ENCODE measurements at regions not wholly inside any gene's neighbourhood (a gene's known extent, or its start where the extent isn't known, plus 50 kb on each side); places are given as distances from the start of the nearest gene placed in this dataset.

GRCh38 chr10:78933828-78934531 lies 134.8 kb upstream of the ZMIZ1 start:
- no peaks in the 10 kb centered on the region for H3K27me3 ChIP-seq (replicated peaks)
- in situ Hi-C loops (cut with HindIII; ENCODE audit: low pct_ligation_motif_present, low sequenced_read_pairs), result no loop called here
- H3K36me3 ChIP-seq (replicated peaks), result no peaks in the 10 kb centered on the region
- no peak overlapping the region for H3K4me3 ChIP-seq (ENCODE audit: low read depth, low read length)
- H3K27ac ChIP-seq, result no peak overlapping the region
- DNase-seq, result no peak
- TF ChIP-seq CTCF (IDR thresholded peaks at IDR 0.05; ENCODE audit: low read depth, low read length, missing control alignments), result no peak

GRCh38 chr10:78934532-78934898 lies 134.3 kb upstream of the ZMIZ1 start:
- Histone ChIP-seq H3K36me3 (replicated peaks) (no peaks in the 10 kb centered on the region), H3K4me3 (ENCODE audit: low read depth, low read length) (no peak overlapping the region), H3K27me3 (replicated peaks) (no peaks in the 10 kb centered on the region), H3K27ac (no peak overlapping the region)
- DNase-seq, result no peak
- no peak for TF ChIP-seq CTCF (IDR thresholded peaks at IDR 0.05; ENCODE audit: low read depth, low read length, missing control alignments)
- in situ Hi-C loops (cut with HindIII; ENCODE audit: low pct_ligation_motif_present, low sequenced_read_pairs), result no loop called here

GRCh38 chr10:78934994-78935602 lies 133.7 kb upstream of the ZMIZ1 start:
- no peak for TF ChIP-seq CTCF (IDR thresholded peaks at IDR 0.05; ENCODE audit: low read depth, low read length, missing control alignments)
- Histone ChIP-seq H3K27me3 (replicated peaks) (no peaks in the 10 kb centered on the region), H3K27ac (no peak overlapping the region), H3K4me3 (ENCODE audit: low read depth, low read length) (no peak overlapping the region), H3K36me3 (replicated peaks) (no peaks in the 10 kb centered on the region)
- DNase-seq, result no peak
- in situ Hi-C loops (cut with HindIII; ENCODE audit: low pct_ligation_motif_present, low sequenced_read_pairs), result no loop called here

- Histone ChIP-seq H3K27ac (no peak overlapping the region), H3K27me3 (replicated peaks) (no peaks in the 10 kb centered on the region), H3K4me3 (ENCODE audit: low read depth, low read length) (no peak overlapping the region), H3K36me3 (replicated peaks) (no peaks in the 10 kb centered on the region)
- DNase-seq, result no peak
- in situ Hi-C loops (cut with HindIII; ENCODE audit: low pct_ligation_motif_present, low sequenced_read_pairs), result no loop called here
- no peak for TF ChIP-seq CTCF (IDR thresholded peaks at IDR 0.05; ENCODE audit: low read depth, low read length, missing control alignments)
Measured at GRCh38 chr10:78935697-78936407, 132.9 kb upstream of the ZMIZ1 start.

- H3K36me3 ChIP-seq (replicated peaks), result no peaks in the 10 kb centered on the region
- TF ChIP-seq CTCF (IDR thresholded peaks at IDR 0.05; ENCODE audit: low read depth, low read length, missing control alignments), result no peak
- H3K27me3 ChIP-seq (replicated peaks), result no peaks in the 10 kb centered on the region
- H3K4me3 ChIP-seq (ENCODE audit: low read depth, low read length), result no peak overlapping the region
- H3K27ac ChIP-seq, result no peak overlapping the region
- no peak for DNase-seq
- in situ Hi-C loops (cut with HindIII; ENCODE audit: low pct_ligation_motif_present, low sequenced_read_pairs), result no loop called here
Measured at GRCh38 chr10:78936412-78937342, 132.1 kb upstream of the ZMIZ1 start.

Data from brain microvascular endothelial cell (primary cell).